ENCODE measurements at regions not wholly inside any gene's neighbourhood (a gene's known extent, or its start where the extent isn't known, plus 50 kb on each side); places are given as distances from the start of the nearest gene placed in this dataset.

- H3K4me3 ChIP-seq (ENCODE audit: low read depth, low read length) = no peak overlapping the region
- no peak for DNase-seq (ENCODE audit: low read depth)
- TF ChIP-seq CTCF (IDR thresholded peaks at IDR 0.05; ENCODE audit: insufficient read depth, low read depth, low read length, missing control alignments) = no peak
These were observed 161.2 kb downstream of the PSMG1 start for GRCh38 chr21:39022035-39022434.

- no peak overlapping the region for H3K4me3 ChIP-seq (ENCODE audit: low read depth, low read length)
- DNase-seq (ENCODE audit: low read depth) = no peak
- TF ChIP-seq CTCF (IDR thresholded peaks at IDR 0.05; ENCODE audit: insufficient read depth, low read depth, low read length, missing control alignments) = no peak
These were observed 161.8 kb downstream of the PSMG1 start for GRCh38 chr21:39021478-39021832.

- no peak for TF ChIP-seq CTCF (IDR thresholded peaks at IDR 0.05; ENCODE audit: insufficient read depth, low read depth, low read length, missing control alignments)
- no peak for DNase-seq (ENCODE audit: low read depth)
- no peak overlapping the region for H3K4me3 ChIP-seq (ENCODE audit: low read depth, low read length)
These were observed 162.3 kb downstream of the PSMG1 start for GRCh38 chr21:39020751-39021477.

- DNase-seq (ENCODE audit: low read depth) = no peak
- no peak overlapping the region for H3K4me3 ChIP-seq (ENCODE audit: low read depth, low read length)
- TF ChIP-seq CTCF (IDR thresholded peaks at IDR 0.05; ENCODE audit: insufficient read depth, low read depth, low read length, missing control alignments) = no peak
These were observed 164.5 kb downstream of the PSMG1 start for GRCh38 chr21:39018730-39019129.

- no peak overlapping the region for H3K4me3 ChIP-seq (ENCODE audit: low read depth, low read length)
- peak; percentile 74 for DNase-seq (ENCODE audit: low read depth)
- no peak for TF ChIP-seq CTCF (IDR thresholded peaks at IDR 0.05; ENCODE audit: insufficient read depth, low read depth, low read length, missing control alignments)
These were observed 166.4 kb downstream of the PSMG1 start for GRCh38 chr21:39016740-39017315.

GRCh38 chr21:39014747-39015146 is 168.5 kb downstream of the PSMG1 start:
- DNase-seq (ENCODE audit: low read depth) = no peak

More at GRCh38 chr21:39014747-39015146, 168.5 kb downstream of the PSMG1 start:
- no peak for TF ChIP-seq CTCF (IDR thresholded peaks at IDR 0.05; ENCODE audit: insufficient read depth, low read depth, low read length, missing control alignments)
- no peak overlapping the region for H3K4me3 ChIP-seq (ENCODE audit: low read depth, low read length)

Data from GM12865 (cell line).